ENCODE measurements at regions not wholly inside any gene's neighbourhood (a gene's known extent, or its start where the extent isn't known, plus 50 kb on each side); places are given as distances from the start of the nearest gene placed in this dataset.

DNA sequence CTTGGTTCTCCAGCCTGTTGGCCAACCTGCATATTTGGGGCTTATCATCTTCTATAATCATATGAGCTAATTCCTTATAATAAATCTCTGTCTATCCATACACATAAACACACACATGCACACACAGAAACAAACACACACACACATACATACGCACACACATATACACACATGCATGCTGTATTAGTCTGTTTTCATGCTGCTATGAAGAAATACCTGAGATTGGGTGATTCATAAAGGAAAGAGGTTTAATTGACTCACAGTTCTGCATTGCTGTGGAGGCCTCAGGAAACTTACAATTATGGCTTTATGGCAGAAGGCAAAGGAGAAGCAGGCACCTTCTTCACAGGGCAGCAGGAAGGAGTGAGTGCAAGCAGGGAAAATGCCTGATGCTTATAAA is 707.4 kb upstream of the CDH2 start:
- TF ChIP-seq, protein P1, sequence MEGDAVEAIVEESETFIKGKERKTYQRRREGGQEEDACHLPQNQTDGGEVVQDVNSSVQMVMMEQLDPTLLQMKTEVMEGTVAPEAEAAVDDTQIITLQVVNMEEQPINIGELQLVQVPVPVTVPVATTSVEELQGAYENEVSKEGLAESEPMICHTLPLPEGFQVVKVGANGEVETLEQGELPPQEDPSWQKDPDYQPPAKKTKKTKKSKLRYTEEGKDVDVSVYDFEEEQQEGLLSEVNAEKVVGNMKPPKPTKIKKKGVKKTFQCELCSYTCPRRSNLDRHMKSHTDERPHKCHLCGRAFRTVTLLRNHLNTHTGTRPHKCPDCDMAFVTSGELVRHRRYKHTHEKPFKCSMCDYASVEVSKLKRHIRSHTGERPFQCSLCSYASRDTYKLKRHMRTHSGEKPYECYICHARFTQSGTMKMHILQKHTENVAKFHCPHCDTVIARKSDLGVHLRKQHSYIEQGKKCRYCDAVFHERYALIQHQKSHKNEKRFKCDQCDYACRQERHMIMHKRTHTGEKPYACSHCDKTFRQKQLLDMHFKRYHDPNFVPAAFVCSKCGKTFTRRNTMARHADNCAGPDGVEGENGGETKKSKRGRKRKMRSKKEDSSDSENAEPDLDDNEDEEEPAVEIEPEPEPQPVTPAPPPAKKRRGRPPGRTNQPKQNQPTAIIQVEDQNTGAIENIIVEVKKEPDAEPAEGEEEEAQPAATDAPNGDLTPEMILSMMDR (IDR thresholded peaks at IDR 0.05) = no peak
- TF ChIP-seq EZH2phosphoT487 (IDR thresholded peaks at IDR 0.05) = no peak
